PC-3 (cell line): ENCODE measurements at regions not wholly inside any gene's neighbourhood (a gene's known extent, or its start where the extent isn't known, plus 50 kb on each side); places are given as distances from the start of the nearest gene placed in this dataset.

Experiments used
- ATAC-seq: fragments of 200-7000 bp; cut with Tn5 transposase; 2 replicates; pipeline ENCODE4 v1.9.1; 2020; ENCODE audit warnings: mild to moderate bottlenecking, moderate library complexity
- BruUV-seq: library from RNA; stranded (reverse); fragments of 400-500 nt; replicated peaks from 2 replicates; lab custom pipeline; 2021; lab: Mats Ljungman, UMichigan
- CTCF ChIA-PET: fragments of 300-600 bp; sonication (Branson Sonifier 250); formaldehyde crosslinking; loops from one replicate; lab custom pipeline; 2022; ENCODE audit warnings: antibody characterized with exemption; lab: Charles Lee
- POLR2A ChIA-PET: fragments of 300-600 bp; sonication (Branson Sonifier 250); formaldehyde crosslinking; loops from one replicate; lab custom pipeline; 2022; ENCODE audit warnings: antibody characterized with exemption; ENCODE audit not compliant: unreplicated experiment; lab: Charles Lee
- DNase-seq: peaks from one replicate; pipeline ENCODE4 v3.0.0-alpha.2; 2015
- H2AFZ ChIP-seq: fragments of 300-600 bp; sonication (generic); 2 replicates; pipeline ENCODE4 v1.6.0; 2016; ENCODE audit warnings: antibody characterized with exemption, low read length
- H3F3A ChIP-seq: fragments of 300-600 bp; sonication (generic); one replicate; pipeline ENCODE4 v1.6.0; 2017; ENCODE audit warnings: antibody characterized with exemption, low read length, control low read depth, mild to moderate bottlenecking; ENCODE audit not compliant: unreplicated experiment
- H3K27ac ChIP-seq: fragments of 300-600 bp; sonication (generic); 2 replicates; pipeline ENCODE4 v1.5.1; 2016; ENCODE audit warnings: mild to moderate bottlenecking, low read length
- H3K27me3 ChIP-seq: fragments of 300-600 bp; sonication (generic); 2 replicates; pipeline ENCODE4 v1.6.1; 2016; ENCODE audit warnings: low read length, mixed read lengths
- H3K36me3 ChIP-seq: fragments of 300-600 bp; sonication (generic); 2 replicates; pipeline ENCODE4 v1.6.1; 2016; ENCODE audit warnings: low read depth, mixed run types, low read length, mixed read lengths
- H3K4me1 ChIP-seq: fragments of 300-600 bp; sonication (generic); 2 replicates; pipeline ENCODE4 v1.5.1; 2016; ENCODE audit warnings: low read length; ENCODE audit not compliant: insufficient read depth
- H3K4me2 ChIP-seq: fragments of 300-600 bp; sonication (generic); 2 replicates; pipeline ENCODE4 v1.6.0; 2016; ENCODE audit warnings: low read length
- H3K4me3 ChIP-seq: fragments of 300-600 bp; sonication (generic); 2 replicates; pipeline ENCODE4 v1.5.1; 2016; ENCODE audit warnings: mild to moderate bottlenecking, low read length, mixed read lengths
- H3K79me2 ChIP-seq: fragments of 300-600 bp; sonication (generic); 2 replicates; pipeline ENCODE4 v1.6.1; 2017; ENCODE audit warnings: low read length, mixed read lengths
- H3K9ac ChIP-seq: fragments of 300-600 bp; sonication (generic); 2 replicates; pipeline ENCODE4 v1.6.0; 2016; ENCODE audit warnings: mild to moderate bottlenecking, low read length
- H3K9me2 ChIP-seq: fragments of 300-600 bp; sonication (generic); replicated peaks from 2 replicates; pipeline ENCODE4 v1.6.1; 2016; ENCODE audit warnings: mixed run types, low read length, mixed read lengths
- H3K9me3 ChIP-seq: fragments of 300-600 bp; sonication (generic); 2 replicates; pipeline ENCODE4 v1.6.1; 2016; ENCODE audit warnings: low read length, mixed read lengths
- H4K20me1 ChIP-seq: fragments of 300-600 bp; sonication (generic); 2 replicates; pipeline ENCODE4 v1.6.1; 2016; ENCODE audit warnings: low read length, mixed read lengths
- EZH2 ChIP-seq: fragments of 300-600 bp; sonication (generic); IDR thresholded peaks from one replicate; pipeline ENCODE4 v1.6.1; 2017; ENCODE audit warnings: antibody characterized with exemption, mild to moderate bottlenecking, low read length; ENCODE audit not compliant: unreplicated experiment
- EZH2phosphoT487 ChIP-seq: fragments of 300-600 bp; sonication (generic); IDR thresholded peaks from 2 replicates; pipeline ENCODE4 v1.6.1; 2018; ENCODE audit warnings: mild to moderate bottlenecking, antibody characterized with exemption, low read length, borderline replicate concordance
- intact Hi-C: fragments of 100-400 bp; cut with micrococcal nuclease; formaldehyde crosslinking; loops from 2 replicates; pipeline ENCODE4 v1.9.0; 2023
- TF ChIP-seq, protein P1 (sequence below): fragments of 300-600 bp; sonication (generic); conservative IDR thresholded peaks from 2 replicates; pipeline ENCODE4 v1.5.1; 2017; ENCODE audit warnings: antibody characterized with exemption, low read depth, mild to moderate bottlenecking, low read length

DNA sequence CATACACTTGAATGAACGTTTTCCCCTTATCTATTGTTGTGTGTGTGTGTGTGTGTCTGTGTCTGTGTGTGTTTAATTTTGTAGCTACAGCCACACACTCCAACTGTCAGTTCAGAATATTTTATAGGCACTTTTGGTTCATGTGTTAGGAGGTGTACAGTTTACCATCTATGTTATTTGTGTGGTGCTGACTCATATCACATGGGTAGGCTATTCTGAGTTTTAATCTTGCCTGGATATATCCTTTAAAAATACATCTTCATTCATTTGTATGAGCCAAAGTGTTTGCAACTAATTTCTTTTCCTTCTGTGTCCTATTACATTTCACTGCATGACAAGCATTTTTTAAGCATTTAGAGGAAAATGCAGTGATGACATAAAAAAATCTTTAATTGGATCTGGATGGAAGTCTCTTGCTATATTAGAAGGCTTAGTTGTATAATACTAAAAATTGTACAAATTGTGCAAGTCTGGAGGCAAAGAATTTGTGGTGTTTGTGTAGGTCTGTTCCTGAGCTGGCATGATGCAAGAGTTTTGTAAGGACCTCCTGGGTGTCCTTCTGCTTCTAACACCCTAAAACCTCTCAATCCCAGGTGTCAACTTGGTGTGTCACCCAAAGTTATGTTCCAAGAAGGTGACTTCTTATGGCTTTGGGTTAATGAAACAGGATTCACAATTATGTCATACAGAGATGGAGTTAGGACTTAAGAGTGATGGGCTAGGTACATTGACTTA lies 52.4 kb upstream of the HMHB1 start:
- H3K4me1 ChIP-seq: no peaks in the 10 kb centered on the region
- H4K20me1 ChIP-seq: no peaks in the 10 kb centered on the region
- H3K4me2 ChIP-seq: no peak overlapping the region
- H3K79me2 ChIP-seq: no peaks in the 10 kb centered on the region
- H3K9me3 ChIP-seq: no peaks in the 10 kb centered on the region
- no peaks in the 10 kb centered on the region for H3K27me3 ChIP-seq
- H3K4me3 ChIP-seq: no peak overlapping the region
- TF ChIP-seq EZH2 (no peak), EZH2phosphoT487 (no peak)
- TF ChIP-seq, protein P1, sequence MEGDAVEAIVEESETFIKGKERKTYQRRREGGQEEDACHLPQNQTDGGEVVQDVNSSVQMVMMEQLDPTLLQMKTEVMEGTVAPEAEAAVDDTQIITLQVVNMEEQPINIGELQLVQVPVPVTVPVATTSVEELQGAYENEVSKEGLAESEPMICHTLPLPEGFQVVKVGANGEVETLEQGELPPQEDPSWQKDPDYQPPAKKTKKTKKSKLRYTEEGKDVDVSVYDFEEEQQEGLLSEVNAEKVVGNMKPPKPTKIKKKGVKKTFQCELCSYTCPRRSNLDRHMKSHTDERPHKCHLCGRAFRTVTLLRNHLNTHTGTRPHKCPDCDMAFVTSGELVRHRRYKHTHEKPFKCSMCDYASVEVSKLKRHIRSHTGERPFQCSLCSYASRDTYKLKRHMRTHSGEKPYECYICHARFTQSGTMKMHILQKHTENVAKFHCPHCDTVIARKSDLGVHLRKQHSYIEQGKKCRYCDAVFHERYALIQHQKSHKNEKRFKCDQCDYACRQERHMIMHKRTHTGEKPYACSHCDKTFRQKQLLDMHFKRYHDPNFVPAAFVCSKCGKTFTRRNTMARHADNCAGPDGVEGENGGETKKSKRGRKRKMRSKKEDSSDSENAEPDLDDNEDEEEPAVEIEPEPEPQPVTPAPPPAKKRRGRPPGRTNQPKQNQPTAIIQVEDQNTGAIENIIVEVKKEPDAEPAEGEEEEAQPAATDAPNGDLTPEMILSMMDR: no peak
- DNase-seq (no peak), ATAC-seq (no peak)
- no peaks in the 10 kb centered on the region for H3K36me3 ChIP-seq
- H2AFZ ChIP-seq: no peak overlapping the region
- intact Hi-C loops: no loop called here
- CTCF ChIA-PET: no interaction called here
- H3K9ac ChIP-seq: no peak overlapping the region
- H3K27ac ChIP-seq: no peak overlapping the region
- H3F3A ChIP-seq: no peaks in the 10 kb centered on the region
- no TSS peak for BruUV-seq
- no peaks in the 10 kb centered on the region for H3K9me2 ChIP-seq
- POLR2A ChIA-PET: no interaction called here

DNA sequence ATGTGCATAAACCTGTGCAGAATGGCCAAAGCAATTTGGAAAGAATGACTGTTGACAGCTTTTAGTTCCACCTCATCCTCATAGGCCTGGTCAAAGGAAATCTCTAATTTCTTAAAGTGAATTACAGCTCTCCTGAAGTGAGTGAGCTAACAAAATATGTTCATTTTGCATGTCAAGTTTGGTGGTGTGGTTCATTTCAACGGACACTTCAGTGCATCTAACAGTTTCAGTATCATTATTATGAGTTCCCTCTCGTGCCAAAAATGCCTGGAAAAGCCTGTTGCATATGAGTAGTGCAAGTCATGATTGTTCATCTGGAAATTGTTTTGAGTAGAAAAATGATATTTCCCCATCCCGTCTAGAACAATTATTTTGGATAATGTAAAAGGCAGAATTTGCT lies 53.2 kb upstream of the HMHB1 start:
- intact Hi-C loops: no loop called here
- H3K36me3 ChIP-seq: no peaks in the 10 kb centered on the region
- H3K4me1 ChIP-seq: no peaks in the 10 kb centered on the region
- no peaks in the 10 kb centered on the region for H3K9me2 ChIP-seq
- no peak overlapping the region for H3K4me2 ChIP-seq
- H3K27ac ChIP-seq: no peak overlapping the region
- no peak overlapping the region for H3K9ac ChIP-seq
- H3F3A ChIP-seq: no peaks in the 10 kb centered on the region
- TF ChIP-seq EZH2phosphoT487: no peak
- TF ChIP-seq EZH2: no peak
- TF ChIP-seq, protein P1: no peak
- H2AFZ ChIP-seq: no peak overlapping the region
- ChIA-PET POLR2A (no interaction called here), CTCF (no interaction called here)
- no peak for DNase-seq
- H3K27me3 ChIP-seq: no peaks in the 10 kb centered on the region
- no peaks in the 10 kb centered on the region for H3K79me2 ChIP-seq
- H3K4me3 ChIP-seq: no peak overlapping the region
- BruUV-seq: no TSS peak
- no peaks in the 10 kb centered on the region for H3K9me3 ChIP-seq
- ATAC-seq: no peak
- no peaks in the 10 kb centered on the region for H4K20me1 ChIP-seq

DNA sequence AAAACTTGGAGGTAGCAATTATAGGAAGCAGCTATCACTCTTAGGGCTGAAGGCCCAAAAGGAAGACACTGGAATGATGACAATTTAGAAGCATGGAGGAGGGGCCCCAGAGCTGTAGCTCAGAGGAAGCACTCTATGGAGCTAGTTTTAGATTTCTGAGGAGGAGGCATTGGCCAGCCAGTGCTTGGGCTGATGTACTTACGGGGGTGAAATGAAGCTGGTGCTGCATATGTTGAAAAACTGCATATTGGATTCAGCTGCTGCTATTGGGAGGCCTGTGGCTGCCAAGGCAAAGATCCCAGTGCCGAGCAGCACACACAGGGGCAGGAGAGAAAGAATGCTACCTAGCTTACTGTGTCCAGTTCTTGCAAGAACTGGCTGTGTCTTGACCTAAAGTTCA lies 53.9 kb upstream of the HMHB1 start:
- H3K4me2 ChIP-seq: no peak overlapping the region
- CTCF ChIA-PET: no interaction called here
- DNase-seq (no peak), ATAC-seq (no peak)
- BruUV-seq: no TSS peak
- no peaks in the 10 kb centered on the region for H3K4me1 ChIP-seq
- no peak for TF ChIP-seq EZH2
- TF ChIP-seq, protein P1: no peak
- no peak for TF ChIP-seq EZH2phosphoT487
- H3K9me3 ChIP-seq: no peaks in the 10 kb centered on the region
- no peaks in the 10 kb centered on the region for H3K36me3 ChIP-seq
- no peak overlapping the region for H3K27ac ChIP-seq
- H4K20me1 ChIP-seq: no peaks in the 10 kb centered on the region
- H3K27me3 ChIP-seq: no peaks in the 10 kb centered on the region
- H3K9ac ChIP-seq: no peak overlapping the region
- no peaks in the 10 kb centered on the region for H3K9me2 ChIP-seq
- H3K4me3 ChIP-seq: no peak overlapping the region
- no peaks in the 10 kb centered on the region for H3F3A ChIP-seq
- POLR2A ChIA-PET: no interaction called here
- H3K79me2 ChIP-seq: no peaks in the 10 kb centered on the region
- intact Hi-C loops: no loop called here
- no peak overlapping the region for H2AFZ ChIP-seq
